Esophagus muscularis mucosa (tissue), 4 donors: ENCODE measurements at regions not wholly inside any gene's neighbourhood (a gene's known extent, or its start where the extent isn't known, plus 50 kb on each side); places are given as distances from the start of the nearest gene placed in this dataset.

Source experiments
- DNase-seq: peaks from one replicate; pipeline ENCODE4 v3.0.0-alpha.2; 2017; ENCODE audit errors: extremely low spot score
- H3K27ac ChIP-seq, 4 donors: fragments of 200-600 bp; sonication (generic); replicated peaks in 1 of 4; 1 replicate in 3 of 4; 2 replicates in 1 of 4; pipeline ENCODE4 v1.5.1; 2016 to 2019; ENCODE audit warnings: mild to moderate bottlenecking in 1 of 4
- H3K27me3 ChIP-seq, 4 donors: fragments of 200-600 bp; sonication (generic); one replicate each; pipeline versions ENCODE4 v1.5.1 to v1.6.0; 2016 to 2019
- H3K36me3 ChIP-seq, 4 donors: fragments of 200-600 bp; sonication (generic); one replicate each; pipeline ENCODE4 v1.5.1; 2016 to 2019
- H3K4me1 ChIP-seq, 4 donors: fragments of 200-600 bp; sonication (generic); one replicate each; pipeline ENCODE4 v1.5.1; 2016 to 2019
- H3K4me3 ChIP-seq, 4 donors: fragments of 200-600 bp; sonication (generic); 1 replicate in 2 of 4; 2 replicates in 2 of 4; pipeline ENCODE4 v1.5.1; 2016 to 2019; ENCODE audit warnings: mild to moderate bottlenecking in 4 of 4, moderate library complexity in 1 of 4
- H3K9me3 ChIP-seq, 4 donors: fragments of 200-600 bp; sonication (generic); 1 replicate in 3 of 4; 2 replicates in 1 of 4; pipeline ENCODE4 v1.5.1; 2016 to 2019
- EP300 ChIP-seq: sonication (generic); formaldehyde crosslinking; IDR thresholded peaks from one replicate; pipeline ENCODE4 v1.6.1; 2017; ENCODE audit warnings: antibody characterized with exemption
- POLR2A ChIP-seq: fragments of 450-650 bp; IDR thresholded peaks from one replicate; pipeline ENCODE4 v1.6.1; 2017; ENCODE audit warnings: antibody characterized with exemption, moderate library complexity, mild to moderate bottlenecking, low read depth
- POLR2AphosphoS5 ChIP-seq, 2 donors: sonication (generic); formaldehyde crosslinking; IDR thresholded peaks; one replicate each; pipeline ENCODE4 v1.6.1; 2017; ENCODE audit warnings: antibody characterized with exemption in 2 of 2
- WGBS: methylation state at CpG from one replicate; pipeline ENCODE4 v1.1.5; 2018; 5-methylcytosine and 5-hydroxymethylcytosine counted together
- intact Hi-C: fragments of 100-400 bp; cut with DNase I; formaldehyde crosslinking; loops from one replicate; pipeline ENCODE4 v1.15.1; 2023
- TF ChIP-seq, protein P1 (sequence below), 3 experiments: fragments of 200-600 bp in 2 of 3; fragments of 450-650 bp in 1 of 3; sonication (generic) in 2 of 3; IDR thresholded peaks; one replicate each; pipeline ENCODE4 v1.5.1; 2017 to 2019; ENCODE audit warnings: antibody characterized with exemption in 3 of 3, mild to moderate bottlenecking in 2 of 3, moderate library complexity in 1 of 3

DNA sequence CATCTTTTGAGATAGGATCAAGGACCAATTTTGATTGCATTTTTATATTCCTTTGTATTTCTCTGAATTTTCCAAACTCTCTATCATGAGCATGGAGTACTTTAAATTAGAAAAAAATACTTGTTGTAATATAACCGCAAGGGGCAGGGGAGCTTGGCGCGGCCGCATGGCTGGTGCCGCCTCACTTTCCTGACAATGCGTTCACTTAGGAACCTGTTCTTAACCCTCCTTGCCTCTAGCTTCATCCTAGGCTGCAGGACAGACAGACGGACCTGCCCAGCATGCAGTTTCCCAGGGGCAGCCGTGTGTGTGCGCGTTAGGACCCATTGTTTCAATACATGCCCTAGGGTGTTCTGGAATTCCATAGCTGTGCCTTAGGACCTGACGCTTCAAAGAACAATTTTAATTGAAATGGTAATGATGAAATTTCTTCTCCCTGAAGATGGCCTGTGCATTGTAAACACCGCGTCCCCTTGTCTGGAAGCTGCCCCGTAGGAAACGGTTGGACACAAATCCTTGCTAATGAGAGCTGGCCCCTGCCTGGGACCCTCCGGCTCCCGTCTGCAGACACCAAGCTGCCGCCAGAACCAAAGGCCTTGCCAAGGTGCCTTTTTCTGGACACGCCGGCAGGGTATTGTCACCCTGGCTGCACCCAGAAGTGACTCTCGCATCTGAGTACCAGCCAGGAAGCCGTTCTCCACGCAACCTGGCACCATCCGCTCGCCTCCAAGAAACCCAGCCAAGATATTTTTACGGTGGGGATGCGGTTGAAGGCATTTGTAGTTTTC lies 466.4 kb downstream of the NPHP4 start:
- peaks cover 0 to 59% (median 0%) of the 10 kb centered on the region in 4 donors for H3K27me3 ChIP-seq
- no peak for TF ChIP-seq EP300
- TF ChIP-seq, protein P1, sequence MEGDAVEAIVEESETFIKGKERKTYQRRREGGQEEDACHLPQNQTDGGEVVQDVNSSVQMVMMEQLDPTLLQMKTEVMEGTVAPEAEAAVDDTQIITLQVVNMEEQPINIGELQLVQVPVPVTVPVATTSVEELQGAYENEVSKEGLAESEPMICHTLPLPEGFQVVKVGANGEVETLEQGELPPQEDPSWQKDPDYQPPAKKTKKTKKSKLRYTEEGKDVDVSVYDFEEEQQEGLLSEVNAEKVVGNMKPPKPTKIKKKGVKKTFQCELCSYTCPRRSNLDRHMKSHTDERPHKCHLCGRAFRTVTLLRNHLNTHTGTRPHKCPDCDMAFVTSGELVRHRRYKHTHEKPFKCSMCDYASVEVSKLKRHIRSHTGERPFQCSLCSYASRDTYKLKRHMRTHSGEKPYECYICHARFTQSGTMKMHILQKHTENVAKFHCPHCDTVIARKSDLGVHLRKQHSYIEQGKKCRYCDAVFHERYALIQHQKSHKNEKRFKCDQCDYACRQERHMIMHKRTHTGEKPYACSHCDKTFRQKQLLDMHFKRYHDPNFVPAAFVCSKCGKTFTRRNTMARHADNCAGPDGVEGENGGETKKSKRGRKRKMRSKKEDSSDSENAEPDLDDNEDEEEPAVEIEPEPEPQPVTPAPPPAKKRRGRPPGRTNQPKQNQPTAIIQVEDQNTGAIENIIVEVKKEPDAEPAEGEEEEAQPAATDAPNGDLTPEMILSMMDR (IDR thresholded peaks at IDR 0.05), result no peak
- no peak for TF ChIP-seq POLR2A
- TF ChIP-seq POLR2AphosphoS5 (IDR thresholded peaks at IDR 0.05), result no peak
- intact Hi-C loops, result no loop called here
- H3K4me1 ChIP-seq, result no peaks in the 10 kb centered on the region
- no peak overlapping the region for H3K27ac ChIP-seq
- H3K9me3 ChIP-seq, result peaks cover 0 to 15% (median 7%) of the 10 kb centered on the region in 4 donors
- no peak overlapping the region for H3K4me3 ChIP-seq
- peak; percentile 85 for DNase-seq
- 81% methylated on average over 19 of the region's 27 CpGs for WGBS
- H3K36me3 ChIP-seq, result no peaks in the 10 kb centered on the region

DNA sequence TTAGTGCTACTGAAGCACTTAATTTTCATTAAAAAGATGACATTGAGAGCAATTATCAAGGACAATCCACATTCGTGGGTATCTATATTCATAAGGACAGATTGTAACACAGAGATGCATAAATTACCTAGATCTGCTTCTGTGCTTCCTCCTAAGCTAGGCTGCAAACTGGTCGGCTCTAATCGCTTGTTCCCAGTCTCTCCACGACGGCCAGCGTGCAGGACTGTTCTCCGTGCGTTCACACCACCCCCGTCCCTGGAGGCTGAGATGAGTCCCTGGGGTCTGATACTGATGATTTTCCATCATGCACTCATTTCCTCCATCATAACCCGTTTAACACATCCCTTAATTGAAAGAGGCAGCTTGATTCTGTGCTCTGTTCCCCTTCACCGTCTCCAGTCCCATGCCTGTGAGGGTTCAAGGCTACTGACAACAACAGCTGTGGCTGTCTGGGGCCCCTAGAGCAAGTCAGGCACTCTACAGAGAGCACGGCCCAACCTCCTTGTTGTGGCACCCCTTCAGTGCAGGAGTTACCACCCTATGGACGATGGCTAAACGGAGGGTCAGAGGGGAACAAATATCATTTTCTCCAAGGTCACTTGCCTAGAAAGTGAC lies 469.6 kb downstream of the NPHP4 start:
- TF ChIP-seq, protein P1 (IDR thresholded peaks at IDR 0.05), result no peak
- TF ChIP-seq POLR2AphosphoS5 (IDR thresholded peaks at IDR 0.05), result no peak
- TF ChIP-seq EP300, result no peak
- no peak for TF ChIP-seq POLR2A
- H3K4me3 ChIP-seq, result no peak overlapping the region
- peak; percentile 62 for DNase-seq
- H3K4me1 ChIP-seq, result no peaks in the 10 kb centered on the region
- peaks cover 0 to 4% (median 0%) of the 10 kb centered on the region in 4 donors for H3K9me3 ChIP-seq
- peaks cover 0 to 61% (median 0%) of the 10 kb centered on the region in 4 donors for H3K27me3 ChIP-seq
- H3K36me3 ChIP-seq, result no peaks in the 10 kb centered on the region
- no peak overlapping the region for H3K27ac ChIP-seq
- intact Hi-C loops, result no loop called here
- 64% methylated on average over 12 of the region's 14 CpGs for WGBS

- Histone ChIP-seq H3K27ac (no peak overlapping the region), H3K36me3 (no peaks in the 10 kb centered on the region), H3K27me3 (peaks cover 0 to 37% (median 0%) of the 10 kb centered on the region in 4 donors), H3K4me1 (peaks cover 0 to under 1% (median 0%) of the 10 kb centered on the region in 4 donors), H3K9me3 (peaks cover 0 to 4% (median 0%) of the 10 kb centered on the region in 4 donors), H3K4me3 (no peak overlapping the region)
- WGBS, result 74% methylated on average over 10 of the region's 10 CpGs
- TF ChIP-seq, protein P1 (IDR thresholded peaks at IDR 0.05), result no peak
- TF ChIP-seq EP300 (no peak), POLR2AphosphoS5 (IDR thresholded peaks at IDR 0.05) (no peak), POLR2A (no peak)
- intact Hi-C loops, result no loop called here
- no peak for DNase-seq
These were observed 472.7 kb downstream of the NPHP4 start for GRCh38 chr1:5519366-5520135.

DNA sequence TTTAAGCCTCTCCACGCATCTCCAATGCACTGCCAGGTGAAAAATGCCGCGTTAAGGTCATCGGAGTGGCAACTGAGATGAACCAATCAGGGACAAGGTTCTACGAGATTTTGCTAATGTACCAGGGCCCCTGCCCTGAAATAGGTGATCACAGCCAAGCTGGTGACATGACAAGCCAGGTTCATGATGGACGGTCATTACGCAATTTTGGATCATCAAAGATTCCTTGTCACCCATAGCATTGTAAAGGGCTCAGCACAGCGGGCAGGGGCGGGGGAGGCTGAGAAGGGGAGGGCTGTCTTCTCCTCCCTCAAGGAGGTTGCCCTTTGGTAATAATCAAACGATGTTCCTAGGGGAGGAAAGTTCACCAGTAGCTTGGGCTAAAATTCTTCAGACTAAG lies 475.5 kb downstream of the NPHP4 start:
- no peak for DNase-seq
- peaks cover 0 to 13% (median 3%) of the 10 kb centered on the region in 4 donors for H3K4me1 ChIP-seq
- no peaks in the 10 kb centered on the region for H3K36me3 ChIP-seq
- intact Hi-C loops, result no loop called here
- peaks cover 0 to 30% (median 0%) of the 10 kb centered on the region in 4 donors for H3K27me3 ChIP-seq
- H3K4me3 ChIP-seq, result no peak overlapping the region
- TF ChIP-seq POLR2AphosphoS5 (IDR thresholded peaks at IDR 0.05), result no peak
- no peak for TF ChIP-seq EP300
- TF ChIP-seq, protein P1 (IDR thresholded peaks at IDR 0.05), result no peak
- TF ChIP-seq POLR2A, result no peak
- H3K9me3 ChIP-seq, result no peaks in the 10 kb centered on the region
- H3K27ac ChIP-seq, result no peak overlapping the region
- WGBS, result 86% methylated on average over 9 of the region's 10 CpGs
